Uterus (tissue), 3 donors: ENCODE measurements at regions not wholly inside any gene's neighbourhood (a gene's known extent, or its start where the extent isn't known, plus 50 kb on each side); places are given as distances from the start of the nearest gene placed in this dataset.
"Not testable (repeated sequence)": the region's sequence is repeated elsewhere in the genome, so short reads cannot be mapped to it uniquely, and the experiment has no call there.

ENCODE experiments used
- DNase-seq, 2 donors: peaks; one replicate each; pipeline ENCODE4 v3.0.0-alpha.2; 2019 to 2020
- H3K27ac ChIP-seq, 2 donors: fragments of 200-600 bp; sonication (generic); 1 replicate in 1 of 2; 2 replicates in 1 of 2; pipeline ENCODE4 v1.5.1; 2016 to 2018
- H3K27me3 ChIP-seq, 2 donors: fragments of 200-600 bp; sonication (generic); one replicate each; pipeline ENCODE4 v1.5.1; 2018 to 2019; ENCODE audit warnings: control low read depth in 1 of 2
- H3K36me3 ChIP-seq, 2 donors: fragments of 200-600 bp; sonication (generic); one replicate each; pipeline ENCODE4 v1.5.1; 2019; ENCODE audit warnings: control low read depth in 1 of 2
- H3K4me1 ChIP-seq, 2 donors: fragments of 200-600 bp; sonication (generic); one replicate each; pipeline ENCODE4 v1.5.1; 2018 to 2019; ENCODE audit warnings: control low read depth in 1 of 2
- H3K4me3 ChIP-seq, 2 donors: fragments of 200-600 bp; sonication (generic); 1 replicate in 1 of 2; 2 replicates in 1 of 2; pipeline ENCODE4 v1.5.1; 2018 to 2019; ENCODE audit warnings: mild to moderate bottlenecking in 1 of 2
- H3K9me3 ChIP-seq, 2 donors: fragments of 200-600 bp; sonication (generic); one replicate each; pipeline ENCODE4 v1.5.1; 2019; ENCODE audit warnings: control low read depth in 1 of 2
- CTCF ChIP-seq, 4 experiments: fragments of 200-600 bp in 2 of 4; fragments of 450-650 bp in 2 of 4; sonication (generic) in 2 of 4; IDR thresholded peaks; one replicate each; pipeline ENCODE4 v1.5.1; 2016 to 2019; ENCODE audit warnings: antibody characterized with exemption in 4 of 4, mild to moderate bottlenecking in 2 of 4, moderate library complexity in 1 of 4
- POLR2A ChIP-seq, 2 donors: fragments of 450-650 bp; IDR thresholded peaks; one replicate each; pipeline ENCODE4 v1.6.1; 2016; ENCODE audit warnings: antibody characterized with exemption in 2 of 2, mild to moderate bottlenecking in 1 of 2, moderate library complexity in 1 of 2
- intact Hi-C: fragments of 100-400 bp; cut with DNase I; formaldehyde crosslinking; loops from one replicate; pipeline ENCODE4 v1.15.1; 2023; ENCODE audit warnings: low total_unique reads
- donor health status: DM: yes; HTN: yes; CAD: no.

DNA sequence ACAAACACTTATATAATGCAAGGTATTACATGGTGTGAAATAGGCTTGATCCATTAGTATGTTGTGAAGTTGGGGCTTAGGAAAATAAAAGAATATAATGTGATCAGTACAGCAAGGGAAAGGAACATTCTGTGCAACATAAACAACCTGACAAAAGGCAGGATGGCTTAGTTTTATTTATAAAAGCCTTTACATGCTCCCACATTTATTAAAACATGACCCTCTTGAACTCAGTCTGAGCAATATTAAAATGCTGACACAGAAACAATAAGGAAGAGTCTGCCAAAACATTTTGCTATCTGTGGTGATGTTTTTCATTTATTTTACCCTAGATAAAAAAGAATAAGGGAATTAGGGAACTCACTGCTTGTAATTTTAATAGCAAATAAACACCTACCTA lies 519.7 kb downstream of the PCDH7 start:
- Histone ChIP-seq H3K36me3 (no peaks in the 10 kb centered on the region), H3K27ac (no peak overlapping the region), H3K4me1 (no peaks in the 10 kb centered on the region), H3K9me3 (no peaks in the 10 kb centered on the region), H3K4me3 (no peak overlapping the region), H3K27me3 (no peaks in the 10 kb centered on the region)
- intact Hi-C loops = no loop called here
- no peak for TF ChIP-seq POLR2A (IDR thresholded peaks at IDR 0.05)
- no peak for TF ChIP-seq CTCF (IDR thresholded peaks at IDR 0.05)
- no peak for DNase-seq

- Histone ChIP-seq H3K9me3 (no peaks in the 10 kb centered on the region), H3K4me3 (no peak overlapping the region), H3K4me1 (no peaks in the 10 kb centered on the region), H3K36me3 (no peaks in the 10 kb centered on the region), H3K27me3 (no peaks in the 10 kb centered on the region), H3K27ac (no peak overlapping the region)
- no peak for DNase-seq
- TF ChIP-seq CTCF (IDR thresholded peaks at IDR 0.05) (no peak), POLR2A (IDR thresholded peaks at IDR 0.05) (no peak)
- intact Hi-C loops = no loop called here
Measured at GRCh38 chr4:31241504-31242106, 521.4 kb downstream of the PCDH7 start.

DNA sequence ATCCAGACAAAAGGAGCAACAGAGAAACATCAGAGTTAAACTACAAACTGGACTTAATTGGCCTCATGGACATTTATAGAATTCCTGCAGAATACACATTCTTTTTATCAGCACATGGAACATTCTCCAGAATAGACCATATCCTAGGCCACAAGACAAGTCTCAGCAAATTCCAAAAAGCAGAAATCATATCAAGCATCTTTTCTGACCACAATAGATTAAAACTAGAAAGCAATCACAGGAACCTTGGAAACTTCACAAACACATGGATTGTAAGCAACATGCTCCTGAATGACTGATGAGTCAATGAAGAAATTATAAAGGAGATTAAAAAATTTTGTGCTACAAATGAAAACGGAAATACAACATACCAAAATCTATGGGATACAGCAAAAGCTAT lies 526.7 kb downstream of the PCDH7 start:
- TF ChIP-seq CTCF (IDR thresholded peaks at IDR 0.05) (no peak), POLR2A (IDR thresholded peaks at IDR 0.05) (no peak)
- no peaks in the 10 kb centered on the region for H3K36me3 ChIP-seq
- no peak overlapping the region for H3K4me3 ChIP-seq
- no peaks in the 10 kb centered on the region for H3K27me3 ChIP-seq
- H3K27ac ChIP-seq = no peak overlapping the region
- no peaks in the 10 kb centered on the region for H3K9me3 ChIP-seq
- DNase-seq = no peak
- H3K4me1 ChIP-seq = no peaks in the 10 kb centered on the region
- intact Hi-C loops = no loop called here

- no peaks in the 10 kb centered on the region for H3K9me3 ChIP-seq
- TF ChIP-seq POLR2A (IDR thresholded peaks at IDR 0.05) (no peak), CTCF (IDR thresholded peaks at IDR 0.05) (no peak)
- no peaks in the 10 kb centered on the region for H3K4me1 ChIP-seq
- H3K27me3 ChIP-seq = no peaks in the 10 kb centered on the region
- intact Hi-C loops = no loop called here
- no peak overlapping the region for H3K27ac ChIP-seq
- no peaks in the 10 kb centered on the region for H3K36me3 ChIP-seq
- H3K4me3 ChIP-seq = no peak overlapping the region
- DNase-seq = no peak
Measured at GRCh38 chr4:31259119-31259518, 539.0 kb downstream of the PCDH7 start.

- no peak for DNase-seq
- Histone ChIP-seq H3K36me3 (no peaks in the 10 kb centered on the region), H3K27ac (no peak overlapping the region), H3K9me3 (no peaks in the 10 kb centered on the region), H3K27me3 (no peaks in the 10 kb centered on the region), H3K4me3 (no peak overlapping the region), H3K4me1 (no peaks in the 10 kb centered on the region)
- TF ChIP-seq POLR2A (IDR thresholded peaks at IDR 0.05) = no peak
- no peak for TF ChIP-seq CTCF (IDR thresholded peaks at IDR 0.05)
- intact Hi-C loops = no loop called here
Measured at GRCh38 chr4:31261632-31262031, 541.5 kb downstream of the PCDH7 start.

DNA sequence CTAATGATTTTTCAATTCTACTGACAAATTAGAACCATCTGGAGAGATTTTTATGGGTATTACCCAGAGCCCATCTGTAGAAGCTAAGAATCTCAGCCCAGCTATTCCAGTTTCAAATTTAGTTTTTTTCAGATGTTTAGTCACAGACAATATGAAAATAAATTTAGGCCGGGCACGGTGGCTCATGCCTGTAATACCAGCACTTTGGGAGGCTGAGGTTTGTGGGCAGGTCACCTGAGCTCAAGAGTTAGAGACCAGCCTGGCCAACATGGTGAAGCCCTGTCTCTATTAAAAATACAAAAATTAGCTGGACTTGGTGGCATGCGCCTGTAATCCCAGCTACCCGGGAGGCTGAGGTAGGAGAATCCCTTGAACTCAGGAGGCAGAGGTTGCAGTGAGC lies 545.9 kb downstream of the PCDH7 start:
- H3K4me3 ChIP-seq, DNase-seq: not testable (repeated sequence)

More for the DNA sequence above, 545.9 kb downstream of the PCDH7 start:
- H3K27ac ChIP-seq, H3K4me1 ChIP-seq, intact Hi-C loops, H3K36me3 ChIP-seq, H3K27me3 ChIP-seq, H3K9me3 ChIP-seq: not testable (repeated sequence)
